VCaP (cell line): ENCODE measurements at regions not wholly inside any gene's neighbourhood (a gene's known extent, or its start where the extent isn't known, plus 50 kb on each side); places are given as distances from the start of the nearest gene placed in this dataset.
"Not testable (repeated sequence)": the region's sequence is repeated elsewhere in the genome, so short reads cannot be mapped to it uniquely, and the experiment has no call there.

Source experiments
- H3K27ac ChIP-seq: fragments of 450-650 bp; 2 replicates; pipeline ENCODE4 v1.5.1; 2017
- TF ChIP-seq, protein P1 (sequence below): fragments of 450-650 bp; conservative IDR thresholded peaks from 2 replicates; pipeline ENCODE4 v1.5.1; 2017; ENCODE audit warnings: mild to moderate bottlenecking, moderate library complexity

DNA sequence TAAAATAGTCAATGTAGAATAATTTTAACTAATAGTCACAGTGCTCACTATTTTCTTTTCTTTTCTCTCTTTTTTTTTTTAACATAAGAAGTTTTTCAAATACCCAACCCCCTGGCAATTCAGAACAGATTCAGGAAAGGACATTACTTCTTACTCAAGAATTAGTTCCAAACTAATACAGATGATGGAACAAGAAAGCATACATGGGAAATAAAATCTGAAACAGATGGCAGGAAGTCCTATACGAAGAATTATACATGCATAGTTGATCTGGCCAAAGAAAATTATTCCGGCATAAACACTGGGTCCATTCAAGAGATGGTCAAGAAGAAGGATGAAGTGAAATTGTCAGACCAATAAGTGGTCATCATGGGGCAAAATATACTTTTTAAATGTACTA, 614.4 kb upstream of the INTU start:
- H3K27ac ChIP-seq, result no peak overlapping the region
- TF ChIP-seq, protein P1, sequence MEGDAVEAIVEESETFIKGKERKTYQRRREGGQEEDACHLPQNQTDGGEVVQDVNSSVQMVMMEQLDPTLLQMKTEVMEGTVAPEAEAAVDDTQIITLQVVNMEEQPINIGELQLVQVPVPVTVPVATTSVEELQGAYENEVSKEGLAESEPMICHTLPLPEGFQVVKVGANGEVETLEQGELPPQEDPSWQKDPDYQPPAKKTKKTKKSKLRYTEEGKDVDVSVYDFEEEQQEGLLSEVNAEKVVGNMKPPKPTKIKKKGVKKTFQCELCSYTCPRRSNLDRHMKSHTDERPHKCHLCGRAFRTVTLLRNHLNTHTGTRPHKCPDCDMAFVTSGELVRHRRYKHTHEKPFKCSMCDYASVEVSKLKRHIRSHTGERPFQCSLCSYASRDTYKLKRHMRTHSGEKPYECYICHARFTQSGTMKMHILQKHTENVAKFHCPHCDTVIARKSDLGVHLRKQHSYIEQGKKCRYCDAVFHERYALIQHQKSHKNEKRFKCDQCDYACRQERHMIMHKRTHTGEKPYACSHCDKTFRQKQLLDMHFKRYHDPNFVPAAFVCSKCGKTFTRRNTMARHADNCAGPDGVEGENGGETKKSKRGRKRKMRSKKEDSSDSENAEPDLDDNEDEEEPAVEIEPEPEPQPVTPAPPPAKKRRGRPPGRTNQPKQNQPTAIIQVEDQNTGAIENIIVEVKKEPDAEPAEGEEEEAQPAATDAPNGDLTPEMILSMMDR, result no peak

DNA sequence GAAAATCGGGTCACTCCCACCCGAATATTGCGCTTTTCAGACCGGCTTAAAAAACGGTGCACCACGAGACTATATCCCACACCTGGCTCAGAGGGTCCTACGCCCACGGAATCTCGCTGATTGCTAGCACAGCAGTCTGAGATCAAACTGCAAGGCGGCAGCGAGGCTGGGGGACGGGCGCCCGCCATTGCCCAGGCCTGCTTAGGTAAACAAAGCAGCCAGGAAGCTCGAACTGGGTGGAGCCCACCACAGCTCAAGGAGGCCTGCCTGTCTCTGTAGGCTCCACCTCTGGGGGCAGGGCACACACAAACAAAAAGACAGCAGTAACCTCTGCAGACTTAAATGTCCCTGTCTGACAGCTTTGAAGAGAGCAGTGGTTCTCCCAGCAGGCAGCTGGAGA, 611.9 kb upstream of the INTU start:
- H3K27ac ChIP-seq, result not testable (repeated sequence)

DNA sequence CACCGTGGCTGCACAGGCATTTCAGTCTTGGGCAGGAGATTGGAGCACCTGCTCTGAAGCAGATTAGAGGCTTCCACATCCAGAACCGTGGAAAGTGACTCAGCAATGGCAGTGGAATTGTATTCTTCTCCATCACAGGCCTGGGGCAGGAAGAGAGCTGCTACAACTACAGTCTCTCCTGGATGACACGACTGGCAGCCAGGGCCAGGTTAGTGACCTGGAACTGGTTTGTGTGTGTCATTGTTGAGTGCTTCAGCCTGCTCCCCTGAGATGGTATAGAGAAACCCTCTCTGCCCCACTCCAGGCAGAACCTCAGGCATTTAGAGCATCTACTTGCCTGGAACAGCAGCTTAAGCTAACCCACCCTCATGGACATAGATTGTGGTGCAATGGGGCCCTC, 596.5 kb upstream of the INTU start:
- TF ChIP-seq, protein P1, result no peak
- no peak overlapping the region for H3K27ac ChIP-seq

DNA sequence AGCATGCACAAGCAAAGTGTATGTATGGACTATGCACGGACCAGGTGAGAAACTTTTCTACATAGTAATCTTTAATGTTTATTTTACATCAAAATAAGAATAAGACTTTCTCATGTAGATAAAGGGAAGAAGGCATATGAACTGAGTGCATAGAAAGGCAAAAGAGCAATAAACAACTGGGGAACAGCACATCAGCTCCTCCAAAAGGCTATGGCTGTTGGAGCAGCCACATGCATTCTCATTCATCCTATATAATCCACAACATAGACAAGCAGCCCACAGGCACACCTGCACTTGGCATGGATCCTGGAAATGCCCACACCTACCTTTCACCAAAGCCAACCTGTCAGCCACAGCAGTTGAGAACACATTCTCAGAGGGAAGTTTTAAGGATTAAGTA, 586.9 kb upstream of the INTU start:
- H3K27ac ChIP-seq, result no peak overlapping the region
- TF ChIP-seq, protein P1, result no peak

DNA sequence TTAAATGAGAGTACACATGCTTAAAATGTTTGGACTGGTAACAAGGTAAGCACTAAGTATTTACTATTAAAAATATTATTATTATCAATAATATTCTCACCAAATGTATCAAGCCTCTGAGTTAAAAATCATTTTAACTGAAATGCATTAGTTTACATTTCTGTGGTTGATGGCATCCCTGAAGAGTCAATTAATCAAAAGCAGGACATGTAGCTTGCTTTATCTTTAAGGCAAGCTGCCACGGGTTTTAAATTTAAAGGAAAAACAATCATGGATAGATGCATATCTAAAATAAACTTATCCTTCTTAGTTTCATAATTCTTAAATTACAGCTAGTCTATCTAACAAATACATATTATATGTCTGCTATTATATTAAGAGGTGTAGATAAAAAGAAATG, 584.8 kb upstream of the INTU start:
- TF ChIP-seq, protein P1, result no peak

DNA sequence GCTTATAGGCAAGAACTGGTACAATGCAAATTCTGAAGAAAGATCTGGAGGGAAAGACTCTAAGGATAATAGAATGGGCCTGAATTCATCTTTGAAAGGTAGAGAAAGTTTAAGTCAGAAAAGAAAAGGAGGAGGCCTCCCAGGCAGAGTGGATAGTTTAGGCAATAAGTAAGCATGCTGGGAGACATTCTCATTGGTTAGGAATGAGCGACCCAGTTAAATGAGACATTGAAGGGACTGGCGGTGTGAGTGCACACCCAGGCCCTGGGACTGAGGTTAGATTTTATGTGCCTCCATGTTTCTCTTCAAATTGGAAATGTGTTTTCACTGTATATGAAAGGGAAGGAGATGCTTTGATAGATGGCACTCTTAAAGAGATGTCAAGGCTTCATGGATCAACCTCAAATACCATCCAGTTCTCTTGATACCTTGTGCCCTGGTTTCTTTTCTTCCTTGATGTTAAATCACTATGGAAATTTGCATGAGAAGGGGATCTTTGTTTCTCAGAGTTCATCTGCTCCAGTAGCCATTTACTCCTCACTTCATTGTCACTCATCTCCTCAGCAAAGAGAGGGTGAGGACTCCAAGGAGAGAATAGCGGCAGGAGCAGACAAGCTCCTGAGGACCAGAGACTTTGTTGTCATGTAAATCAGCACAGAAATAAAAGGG, 584.2 kb upstream of the INTU start:
- TF ChIP-seq, protein P1, result no peak
- no peak overlapping the region for H3K27ac ChIP-seq

More for the DNA sequence above, 584.8 kb upstream of the INTU start:
- no peak overlapping the region for H3K27ac ChIP-seq

- TF ChIP-seq, protein P1, result no peak
Observed at GRCh38 chr4:127049526-127049925, 583.2 kb upstream of the INTU start.

DNA sequence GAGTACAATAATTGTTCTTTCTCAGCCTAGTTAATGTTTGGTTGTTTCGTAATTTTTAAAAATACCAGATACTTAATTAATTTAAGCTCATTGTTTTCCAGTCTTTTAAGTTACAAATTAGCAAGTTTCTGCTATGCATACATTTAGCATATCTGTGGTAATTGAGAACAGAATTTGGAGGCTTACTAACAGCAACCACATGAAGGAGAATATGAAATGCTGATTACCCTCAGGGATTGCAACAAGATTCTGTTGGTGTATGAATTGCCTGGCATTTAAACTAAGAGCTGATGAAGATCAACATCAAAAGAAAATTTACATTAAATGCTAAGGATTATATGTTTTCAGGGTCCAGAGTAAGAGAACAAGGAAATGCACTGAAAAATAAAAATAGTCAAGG, 580.0 kb upstream of the INTU start:
- H3K27ac ChIP-seq, result no peak overlapping the region
- TF ChIP-seq, protein P1, result no peak

More at GRCh38 chr4:127049526-127049925, 583.2 kb upstream of the INTU start:
- no peak overlapping the region for H3K27ac ChIP-seq
